HG03103 (cell line): ENCODE measurements at regions not wholly inside any gene's neighbourhood (a gene's known extent, or its start where the extent isn't known, plus 50 kb on each side); places are given as distances from the start of the nearest gene placed in this dataset.

Experiments
- ATAC-seq: cut with Tn5 transposase; IDR thresholded peaks from one replicate; pipeline ENCODE4 v1.9.1; 2021; ENCODE audit warnings: low read depth; ENCODE audit not compliant: unreplicated experiment

- ATAC-seq: no peak
Measured at GRCh38 chr1:118254491-118255425, 69.7 kb upstream of the SPAG17 start.

DNA sequence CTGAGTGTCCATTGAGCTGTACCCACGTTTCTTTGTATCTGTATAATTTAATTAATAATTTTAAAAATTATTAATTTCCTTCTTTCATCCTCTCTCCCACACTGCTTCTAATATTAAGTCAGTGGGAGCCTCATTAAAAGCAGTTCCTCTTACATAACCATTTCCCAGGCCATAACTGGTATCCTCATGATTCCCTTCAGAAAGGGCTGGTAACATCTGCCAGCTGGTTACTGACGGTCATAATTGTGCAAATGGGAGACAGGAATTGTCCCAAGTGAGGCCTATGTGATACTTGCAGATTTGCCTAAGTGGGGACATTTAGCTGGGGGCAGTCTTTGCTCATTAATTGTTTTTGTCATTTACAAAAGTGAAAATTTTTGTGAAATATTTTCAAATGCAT lies 69.0 kb upstream of the SPAG17 start:
- ATAC-seq: no peak

- ATAC-seq: no peak
Measured at GRCh38 chr1:118253053-118253915, 68.3 kb upstream of the SPAG17 start.

DNA sequence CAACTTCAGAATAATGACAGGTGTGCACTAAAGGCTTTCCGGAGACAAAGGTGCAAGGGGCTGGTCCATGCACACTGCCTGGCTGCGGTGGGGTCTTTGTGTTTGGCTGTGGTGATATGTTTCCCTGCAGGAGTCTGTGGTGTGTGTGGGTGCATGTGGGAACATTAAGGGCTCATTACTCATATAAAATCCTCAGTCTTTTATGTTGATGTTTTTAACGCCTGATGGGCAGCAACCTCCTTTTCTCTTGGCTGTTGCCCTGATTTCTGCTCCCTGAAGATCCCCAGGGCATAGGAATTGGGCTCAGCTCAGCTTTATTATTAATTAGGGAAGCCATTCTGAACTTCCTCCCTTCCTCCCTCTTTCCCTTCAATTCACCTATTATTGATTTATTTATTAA lies 67.6 kb upstream of the SPAG17 start:
- no peak for ATAC-seq

- ATAC-seq: no peak
Measured at GRCh38 chr1:118250232-118250631, 65.2 kb upstream of the SPAG17 start.

- no peak for ATAC-seq
Measured at GRCh38 chr1:118249641-118250040, 64.6 kb upstream of the SPAG17 start.

- ATAC-seq: no peak
Measured at GRCh38 chr1:118247593-118247992, 62.6 kb upstream of the SPAG17 start.

DNA sequence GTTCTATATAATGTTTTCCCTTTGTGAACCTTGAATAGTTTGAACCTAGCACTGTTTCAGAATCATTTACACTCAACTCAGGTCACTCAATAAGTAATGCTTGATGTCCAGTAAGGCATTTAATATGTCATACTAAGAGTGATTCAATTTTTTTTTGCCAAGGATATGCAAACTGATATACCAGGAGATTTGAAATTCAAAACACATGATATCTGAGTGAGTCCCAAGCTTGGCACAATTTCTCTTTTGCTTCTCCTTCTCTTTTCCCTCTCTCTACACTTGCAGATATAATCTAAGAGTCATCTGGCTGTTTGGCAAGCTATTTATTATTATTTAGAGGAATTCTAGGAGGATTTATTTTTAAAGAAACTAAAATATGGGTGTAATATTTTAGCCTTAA lies 61.6 kb upstream of the SPAG17 start:
- no peak for ATAC-seq

DNA sequence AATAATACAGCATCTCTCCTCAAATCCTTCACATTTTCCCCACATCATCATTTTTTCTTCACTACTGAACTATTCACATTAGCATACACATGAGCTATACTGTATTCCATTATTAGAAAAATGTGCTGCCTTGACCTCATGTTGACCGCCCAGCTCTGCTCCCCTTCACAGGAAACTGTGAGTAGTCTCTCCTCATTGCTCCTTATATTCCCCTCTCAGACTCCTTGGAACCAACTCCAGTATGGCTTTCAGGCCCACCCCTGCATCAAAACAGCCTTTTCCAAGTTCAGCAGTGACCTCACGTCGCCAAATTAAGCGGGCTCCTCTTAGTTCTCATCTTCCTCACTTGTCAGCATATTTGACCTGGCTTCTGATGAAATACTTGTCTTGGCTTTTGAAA lies 59.2 kb upstream of the SPAG17 start:
- no peak for ATAC-seq

DNA sequence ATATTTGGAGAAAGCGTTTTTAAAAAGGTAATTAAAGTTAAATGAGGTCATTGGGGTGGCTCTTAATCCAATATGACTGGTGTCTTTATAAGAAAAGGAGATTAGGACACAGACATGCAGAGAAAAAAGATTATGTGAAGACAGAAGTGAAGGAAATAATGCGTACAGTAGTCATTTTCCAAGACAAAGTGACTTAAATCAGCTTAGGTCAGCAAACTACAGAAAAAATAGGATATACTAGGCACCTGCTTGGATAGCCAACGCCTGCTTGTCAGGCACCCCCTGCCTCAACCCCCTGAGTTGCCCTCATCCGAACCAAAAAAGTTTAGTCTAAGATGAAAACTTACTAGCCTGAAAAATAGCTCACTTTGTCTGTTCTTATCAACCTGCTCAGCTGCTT lies 58.2 kb upstream of the SPAG17 start:
- no peak for ATAC-seq
